Peyer's patch (tissue), 4 donors: ENCODE measurements at regions not wholly inside any gene's neighbourhood (a gene's known extent, or its start where the extent isn't known, plus 50 kb on each side); places are given as distances from the start of the nearest gene placed in this dataset.

Source experiments
- DNase-seq, 3 donors: peaks; one replicate each; pipeline ENCODE4 v3.0.0-alpha.2; 2017 to 2019
- H3K27ac ChIP-seq, 4 donors: fragments of 200-600 bp; sonication (generic); one replicate each; pipeline ENCODE4 v1.5.1; 2016 to 2019
- H3K27me3 ChIP-seq, 2 donors: fragments of 200-600 bp; sonication (generic); one replicate each; pipeline ENCODE4 v1.5.1; 2019
- H3K36me3 ChIP-seq, 3 donors: fragments of 200-600 bp; sonication (generic); one replicate each; pipeline ENCODE4 v1.5.1; 2016 to 2019
- H3K4me1 ChIP-seq, 4 donors: fragments of 200-600 bp; sonication (generic); one replicate each; pipeline ENCODE4 v1.5.1; 2016 to 2019
- H3K4me3 ChIP-seq, 4 donors: fragments of 200-600 bp; sonication (generic); 1 replicate in 3 of 4; 2 replicates in 1 of 4; pipeline ENCODE4 v1.5.1; 2016 to 2019; ENCODE audit warnings: mild to moderate bottlenecking in 1 of 4
- H3K9me3 ChIP-seq, 4 donors: fragments of 200-600 bp; sonication (generic); one replicate each; pipeline ENCODE4 v1.5.1; 2016 to 2019; ENCODE audit warnings: mild to moderate bottlenecking in 1 of 4
- POLR2A ChIP-seq, 2 donors: fragments of 450-650 bp; IDR thresholded peaks; one replicate each; pipeline ENCODE4 v1.5.1; 2017; ENCODE audit warnings: antibody characterized with exemption in 2 of 2, mild to moderate bottlenecking in 2 of 2, moderate library complexity in 2 of 2
- TF ChIP-seq, protein P1 (sequence below), 6 experiments: fragments of 450-650 bp in 4 of 6; fragments of 200-600 bp in 2 of 6; sonication (generic) in 1 of 6; IDR thresholded peaks; one replicate each; pipeline ENCODE4 v1.5.1; 2017 to 2019; ENCODE audit warnings: antibody characterized with exemption in 6 of 6, mild to moderate bottlenecking in 3 of 6, moderate library complexity in 1 of 6

DNA sequence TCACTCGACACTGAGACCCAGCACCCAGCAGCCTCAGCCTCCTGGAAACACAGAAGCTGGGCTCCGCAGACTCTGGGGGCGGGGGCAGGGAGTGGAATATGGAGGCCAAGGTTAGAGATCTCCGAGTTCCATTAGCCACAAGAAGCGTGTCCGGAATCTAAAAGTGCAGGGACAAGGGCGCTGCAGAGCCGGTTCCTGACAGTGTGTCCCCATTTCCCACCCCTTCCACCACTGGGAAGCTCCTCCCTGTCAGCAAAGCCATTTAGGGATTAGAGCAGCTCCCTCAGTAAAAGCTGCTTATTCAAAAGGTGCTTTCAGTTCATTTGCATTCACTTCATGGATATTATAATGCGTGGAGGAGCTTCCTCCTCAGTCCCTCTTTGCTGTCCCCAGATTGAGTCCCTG lies 74.1 kb upstream of the HSPA9 start:
- Histone ChIP-seq H3K27me3 (no peaks in the 10 kb centered on the region), H3K27ac (no peak overlapping the region), H3K36me3 (no peaks in the 10 kb centered on the region), H3K9me3 (no peaks in the 10 kb centered on the region), H3K4me1 (peaks cover 0 to 6% (median 2%) of the 10 kb centered on the region in 4 donors), H3K4me3 (no peak overlapping the region)
- TF ChIP-seq, protein P1, sequence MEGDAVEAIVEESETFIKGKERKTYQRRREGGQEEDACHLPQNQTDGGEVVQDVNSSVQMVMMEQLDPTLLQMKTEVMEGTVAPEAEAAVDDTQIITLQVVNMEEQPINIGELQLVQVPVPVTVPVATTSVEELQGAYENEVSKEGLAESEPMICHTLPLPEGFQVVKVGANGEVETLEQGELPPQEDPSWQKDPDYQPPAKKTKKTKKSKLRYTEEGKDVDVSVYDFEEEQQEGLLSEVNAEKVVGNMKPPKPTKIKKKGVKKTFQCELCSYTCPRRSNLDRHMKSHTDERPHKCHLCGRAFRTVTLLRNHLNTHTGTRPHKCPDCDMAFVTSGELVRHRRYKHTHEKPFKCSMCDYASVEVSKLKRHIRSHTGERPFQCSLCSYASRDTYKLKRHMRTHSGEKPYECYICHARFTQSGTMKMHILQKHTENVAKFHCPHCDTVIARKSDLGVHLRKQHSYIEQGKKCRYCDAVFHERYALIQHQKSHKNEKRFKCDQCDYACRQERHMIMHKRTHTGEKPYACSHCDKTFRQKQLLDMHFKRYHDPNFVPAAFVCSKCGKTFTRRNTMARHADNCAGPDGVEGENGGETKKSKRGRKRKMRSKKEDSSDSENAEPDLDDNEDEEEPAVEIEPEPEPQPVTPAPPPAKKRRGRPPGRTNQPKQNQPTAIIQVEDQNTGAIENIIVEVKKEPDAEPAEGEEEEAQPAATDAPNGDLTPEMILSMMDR (IDR thresholded peaks at IDR 0.05): no peak
- TF ChIP-seq POLR2A (IDR thresholded peaks at IDR 0.05): no peak
- DNase-seq: no peak

- TF ChIP-seq, protein P1 (IDR thresholded peaks at IDR 0.05): no peak
- no peak for TF ChIP-seq POLR2A (IDR thresholded peaks at IDR 0.05)
- Histone ChIP-seq H3K27me3 (no peaks in the 10 kb centered on the region), H3K36me3 (no peaks in the 10 kb centered on the region), H3K27ac (no peak overlapping the region), H3K4me1 (peaks cover 0 to 6% (median 0%) of the 10 kb centered on the region in 4 donors), H3K9me3 (no peaks in the 10 kb centered on the region), H3K4me3 (no peak overlapping the region)
- peak in 1 of 3 donors; percentile 15 for DNase-seq
Measured at GRCh38 chr5:138648841-138649240, 73.6 kb upstream of the HSPA9 start.

- DNase-seq: peak in 1 of 3 donors; percentile 5
- H3K36me3 ChIP-seq: no peaks in the 10 kb centered on the region
- no peaks in the 10 kb centered on the region for H3K9me3 ChIP-seq
- no peak for TF ChIP-seq POLR2A (IDR thresholded peaks at IDR 0.05)
- TF ChIP-seq, protein P1 (IDR thresholded peaks at IDR 0.05): no peak
- no peak overlapping the region for H3K27ac ChIP-seq
- H3K27me3 ChIP-seq: no peaks in the 10 kb centered on the region
- peaks cover 0 to 6% (median 0%) of the 10 kb centered on the region in 4 donors for H3K4me1 ChIP-seq
- H3K4me3 ChIP-seq: no peak overlapping the region
Measured at GRCh38 chr5:138647794-138648410, 72.7 kb upstream of the HSPA9 start.

DNA sequence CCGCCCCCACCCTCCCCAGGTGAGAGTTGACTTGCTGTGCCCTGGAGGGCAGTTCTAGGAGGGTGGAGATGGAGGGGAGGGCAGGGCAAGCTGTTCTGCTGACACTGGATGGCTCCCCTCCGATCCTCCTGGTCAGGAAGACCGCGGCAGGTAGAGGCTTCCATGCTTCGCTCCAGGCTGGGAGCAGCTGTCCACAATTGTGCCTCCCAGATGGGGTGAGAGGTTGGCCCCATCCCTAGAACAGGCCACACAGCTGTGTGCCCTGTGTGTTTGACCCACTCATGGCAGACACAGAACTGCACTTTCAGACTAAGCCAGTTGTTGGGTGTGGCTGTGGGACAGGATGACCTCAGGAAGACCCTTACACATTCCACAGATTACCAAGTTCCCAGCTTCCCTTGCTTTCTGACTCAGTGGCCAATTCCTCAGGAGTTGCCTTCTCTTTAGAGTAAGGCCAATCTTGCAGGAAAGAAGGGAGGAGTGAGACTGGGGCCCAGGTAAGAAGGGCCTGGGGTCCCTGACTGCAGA lies 72.1 kb upstream of the HSPA9 start:
- Histone ChIP-seq H3K27ac (no peak overlapping the region), H3K4me3 (no peak overlapping the region), H3K27me3 (no peaks in the 10 kb centered on the region), H3K9me3 (no peaks in the 10 kb centered on the region), H3K4me1 (peaks cover 0 to 6% (median 0%) of the 10 kb centered on the region in 4 donors), H3K36me3 (no peaks in the 10 kb centered on the region)
- TF ChIP-seq, protein P1 (IDR thresholded peaks at IDR 0.05): no peak
- no peak for TF ChIP-seq POLR2A (IDR thresholded peaks at IDR 0.05)
- peak in 1 of 3 donors; percentile 20 for DNase-seq

- no peaks in the 10 kb centered on the region for H3K9me3 ChIP-seq
- peaks cover 0 to 6% (median 0%) of the 10 kb centered on the region in 4 donors for H3K4me1 ChIP-seq
- H3K36me3 ChIP-seq: no peaks in the 10 kb centered on the region
- peak in 1 of 3 donors; percentile 41 for DNase-seq
- no peak for TF ChIP-seq POLR2A (IDR thresholded peaks at IDR 0.05)
- TF ChIP-seq, protein P1 (IDR thresholded peaks at IDR 0.05): no peak
- H3K27me3 ChIP-seq: no peaks in the 10 kb centered on the region
- no peak overlapping the region for H3K4me3 ChIP-seq
- H3K27ac ChIP-seq: no peak overlapping the region
Measured at GRCh38 chr5:138646671-138647070, 71.5 kb upstream of the HSPA9 start.
